Caco-2 (cell line): ENCODE measurements at regions not wholly inside any gene's neighbourhood (a gene's known extent, or its start where the extent isn't known, plus 50 kb on each side); places are given as distances from the start of the nearest gene placed in this dataset.

Experiments used
- BruUV-seq: library from RNA; stranded (reverse); fragments of 400-500 nt; replicated peaks from 2 replicates; lab custom pipeline; 2021; lab: Mats Ljungman, UMichigan
- CTCF ChIA-PET: fragments of 300-600 bp; sonication (Branson Sonifier 250); formaldehyde crosslinking; loops from one replicate; lab custom pipeline; 2022; ENCODE audit warnings: antibody characterized with exemption; lab: Charles Lee
- POLR2A ChIA-PET: fragments of 300-600 bp; sonication (Branson Sonifier 250); formaldehyde crosslinking; loops from one replicate; lab custom pipeline; 2022; ENCODE audit warnings: antibody characterized with exemption; lab: Charles Lee
- DNase-seq, 2 experiments: peaks; one replicate each; pipeline versions ENCODE4 v3.0.0 to v3.0.0-alpha.2; 2020 to 2022
- H3K27me3 ChIP-seq: replicated peaks from 2 replicates; pipeline ENCODE4 v1.6.0; 2011; ENCODE audit warnings: low read length; ENCODE audit not compliant: control insufficient read depth, insufficient read depth
- H3K36me3 ChIP-seq: 2 replicates; pipeline ENCODE4 v1.5.1; 2011; ENCODE audit warnings: low read length; ENCODE audit not compliant: control insufficient read depth, insufficient read depth
- H3K4me1 ChIP-seq: fragments of 250-450 bp; sonication (Bioruptor Pico); 2 replicates; pipeline ENCODE4 v1.5.1; 2020; ENCODE audit warnings: mild to moderate bottlenecking
- H3K4me3 ChIP-seq: 2 replicates; pipeline ENCODE4 v1.5.1; 2011; ENCODE audit warnings: low read depth, mild to moderate bottlenecking, control low read depth, low read length
- H3K9me3 ChIP-seq: fragments of 250-450 bp; sonication (Bioruptor Pico); 2 replicates; pipeline ENCODE4 v1.5.1; 2020; ENCODE audit warnings: mild to moderate bottlenecking, moderate library complexity
- H3K27ac Mint-ChIP-seq: one replicate; pipeline ENCODE4 v1.8.0; 2022; ENCODE audit warnings: mixed read lengths; ENCODE audit not compliant: unreplicated experiment
- H3K27me3 Mint-ChIP-seq: one replicate; pipeline ENCODE4 v1.8.0; 2022; ENCODE audit warnings: mixed read lengths; ENCODE audit not compliant: insufficient read depth, unreplicated experiment
- H3K36me3 Mint-ChIP-seq: one replicate; pipeline ENCODE4 v1.8.0; 2022; ENCODE audit warnings: mild to moderate bottlenecking, mixed read lengths; ENCODE audit not compliant: insufficient read depth, unreplicated experiment
- H3K4me1 Mint-ChIP-seq: one replicate; pipeline ENCODE4 v1.8.0; 2022; ENCODE audit warnings: low read depth, mixed read lengths; ENCODE audit not compliant: unreplicated experiment
- H3K4me3 Mint-ChIP-seq: one replicate; pipeline ENCODE4 v1.8.0; 2022; ENCODE audit warnings: mild to moderate bottlenecking, moderate library complexity, mixed read lengths; ENCODE audit not compliant: unreplicated experiment
- H3K9me3 Mint-ChIP-seq: one replicate; pipeline ENCODE4 v1.8.0; 2022; ENCODE audit warnings: mixed read lengths; ENCODE audit not compliant: unreplicated experiment
- intact Hi-C: fragments of 100-400 bp; cut with micrococcal nuclease; formaldehyde crosslinking; loops from one replicate; pipeline ENCODE4 v1.10.0; 2022; ENCODE audit not compliant: unreplicated experiment
- TF ChIP-seq, protein P1 (sequence below), 2 experiments: fragments of 200-600 bp in 1 of 2; IDR thresholded peaks; 1 replicate in 1 of 2; 2 replicates in 1 of 2; pipeline versions ENCODE4 v1.5.1 to v1.8.0; 2011 to 2022; ENCODE audit warnings: antibody characterized with exemption in 1 of 2, control low read depth in 1 of 2, inconsistent platforms in 1 of 2, low read depth in 1 of 2, low read length in 1 of 2, mild to moderate bottlenecking in 1 of 2, moderate library complexity in 1 of 2; ENCODE audit not compliant: insufficient read depth in 1 of 2, severe bottlenecking in 1 of 2, unreplicated experiment in 1 of 2

- peaks cover 9% of the 10 kb centered on the region for H3K4me1 Mint-ChIP-seq
- no peak overlapping the region for H3K27ac Mint-ChIP-seq
- H3K4me1 ChIP-seq: no peaks in the 10 kb centered on the region
- TF ChIP-seq, protein P1, sequence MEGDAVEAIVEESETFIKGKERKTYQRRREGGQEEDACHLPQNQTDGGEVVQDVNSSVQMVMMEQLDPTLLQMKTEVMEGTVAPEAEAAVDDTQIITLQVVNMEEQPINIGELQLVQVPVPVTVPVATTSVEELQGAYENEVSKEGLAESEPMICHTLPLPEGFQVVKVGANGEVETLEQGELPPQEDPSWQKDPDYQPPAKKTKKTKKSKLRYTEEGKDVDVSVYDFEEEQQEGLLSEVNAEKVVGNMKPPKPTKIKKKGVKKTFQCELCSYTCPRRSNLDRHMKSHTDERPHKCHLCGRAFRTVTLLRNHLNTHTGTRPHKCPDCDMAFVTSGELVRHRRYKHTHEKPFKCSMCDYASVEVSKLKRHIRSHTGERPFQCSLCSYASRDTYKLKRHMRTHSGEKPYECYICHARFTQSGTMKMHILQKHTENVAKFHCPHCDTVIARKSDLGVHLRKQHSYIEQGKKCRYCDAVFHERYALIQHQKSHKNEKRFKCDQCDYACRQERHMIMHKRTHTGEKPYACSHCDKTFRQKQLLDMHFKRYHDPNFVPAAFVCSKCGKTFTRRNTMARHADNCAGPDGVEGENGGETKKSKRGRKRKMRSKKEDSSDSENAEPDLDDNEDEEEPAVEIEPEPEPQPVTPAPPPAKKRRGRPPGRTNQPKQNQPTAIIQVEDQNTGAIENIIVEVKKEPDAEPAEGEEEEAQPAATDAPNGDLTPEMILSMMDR (IDR thresholded peaks at IDR 0.05; ENCODE audit: insufficient read depth in 1 of 2, low read depth in 1 of 2, low read length in 1 of 2, severe bottlenecking in 1 of 2, unreplicated experiment in 1 of 2): no peak
- H3K4me3 ChIP-seq: no peak overlapping the region
- no peak for DNase-seq
- POLR2A ChIA-PET: no interaction called here
- CTCF ChIA-PET: no interaction called here
- H3K27me3 Mint-ChIP-seq: no peaks in the 10 kb centered on the region
- no peak overlapping the region for H3K4me3 Mint-ChIP-seq
- intact Hi-C loops: no loop called here
- no peaks in the 10 kb centered on the region for H3K27me3 ChIP-seq
- no peaks in the 10 kb centered on the region for H3K9me3 Mint-ChIP-seq
- no peaks in the 10 kb centered on the region for H3K36me3 Mint-ChIP-seq
- H3K36me3 ChIP-seq: no peaks in the 10 kb centered on the region
- H3K9me3 ChIP-seq: no peaks in the 10 kb centered on the region
- no TSS peak for BruUV-seq
Observed at GRCh38 chr4:30443289-30443688, 276.9 kb upstream of the PCDH7 start.

GRCh38 chr4:30450474-30450873 lies 269.7 kb upstream of the PCDH7 start:
- H3K4me3 Mint-ChIP-seq: no peak overlapping the region
- intact Hi-C loops: no loop called here
- Histone ChIP-seq H3K36me3 (no peaks in the 10 kb centered on the region), H3K4me1 (no peaks in the 10 kb centered on the region), H3K27me3 (no peaks in the 10 kb centered on the region), H3K4me3 (no peak overlapping the region), H3K9me3 (no peaks in the 10 kb centered on the region)
- ChIA-PET CTCF (no interaction called here), POLR2A (no interaction called here)
- DNase-seq: no peak
- H3K36me3 Mint-ChIP-seq: no peaks in the 10 kb centered on the region
- no peaks in the 10 kb centered on the region for H3K27me3 Mint-ChIP-seq
- H3K9me3 Mint-ChIP-seq: no peaks in the 10 kb centered on the region
- H3K27ac Mint-ChIP-seq: no peak overlapping the region
- no peaks in the 10 kb centered on the region for H3K4me1 Mint-ChIP-seq
- BruUV-seq: no TSS peak
- TF ChIP-seq, protein P1 (IDR thresholded peaks at IDR 0.05; ENCODE audit: insufficient read depth in 1 of 2, low read depth in 1 of 2, low read length in 1 of 2, severe bottlenecking in 1 of 2, unreplicated experiment in 1 of 2): no peak

DNA sequence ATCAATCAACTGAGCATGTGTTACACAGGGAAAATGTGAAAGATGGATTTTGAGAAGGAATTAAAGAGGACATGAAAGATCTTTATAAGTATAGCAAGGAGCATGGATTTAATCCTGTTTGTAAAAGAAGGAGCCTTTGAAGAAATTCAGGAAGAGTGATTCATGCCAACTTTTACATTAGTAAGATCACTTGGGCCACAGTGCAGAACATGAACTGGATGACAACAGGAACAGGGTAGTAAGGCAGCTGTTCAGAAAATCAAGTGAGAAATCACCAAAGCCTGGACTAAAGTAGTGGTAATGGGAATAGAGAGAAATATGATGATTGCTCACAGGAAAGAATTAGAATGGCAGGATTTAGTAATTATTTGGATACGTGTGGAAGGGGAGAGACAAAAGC lies 265.7 kb upstream of the PCDH7 start:
- H3K4me3 ChIP-seq: no peak overlapping the region
- no peaks in the 10 kb centered on the region for H3K9me3 ChIP-seq
- Mint-ChIP-seq H3K27ac (no peak overlapping the region), H3K4me1 (no peaks in the 10 kb centered on the region), H3K4me3 (no peak overlapping the region), H3K9me3 (no peaks in the 10 kb centered on the region), H3K36me3 (no peaks in the 10 kb centered on the region), H3K27me3 (no peaks in the 10 kb centered on the region)
- ChIA-PET CTCF (no interaction called here), POLR2A (no interaction called here)
- no peaks in the 10 kb centered on the region for H3K4me1 ChIP-seq
- TF ChIP-seq, protein P1 (IDR thresholded peaks at IDR 0.05; ENCODE audit: insufficient read depth in 1 of 2, low read depth in 1 of 2, low read length in 1 of 2, severe bottlenecking in 1 of 2, unreplicated experiment in 1 of 2): no peak
- no peaks in the 10 kb centered on the region for H3K36me3 ChIP-seq
- intact Hi-C loops: no loop called here
- no peak for DNase-seq
- no TSS peak for BruUV-seq
- H3K27me3 ChIP-seq: no peaks in the 10 kb centered on the region
